ENCODE measurements at regions not wholly inside any gene's neighbourhood (a gene's known extent, or its start where the extent isn't known, plus 50 kb on each side); places are given as distances from the start of the nearest gene placed in this dataset.

DNA sequence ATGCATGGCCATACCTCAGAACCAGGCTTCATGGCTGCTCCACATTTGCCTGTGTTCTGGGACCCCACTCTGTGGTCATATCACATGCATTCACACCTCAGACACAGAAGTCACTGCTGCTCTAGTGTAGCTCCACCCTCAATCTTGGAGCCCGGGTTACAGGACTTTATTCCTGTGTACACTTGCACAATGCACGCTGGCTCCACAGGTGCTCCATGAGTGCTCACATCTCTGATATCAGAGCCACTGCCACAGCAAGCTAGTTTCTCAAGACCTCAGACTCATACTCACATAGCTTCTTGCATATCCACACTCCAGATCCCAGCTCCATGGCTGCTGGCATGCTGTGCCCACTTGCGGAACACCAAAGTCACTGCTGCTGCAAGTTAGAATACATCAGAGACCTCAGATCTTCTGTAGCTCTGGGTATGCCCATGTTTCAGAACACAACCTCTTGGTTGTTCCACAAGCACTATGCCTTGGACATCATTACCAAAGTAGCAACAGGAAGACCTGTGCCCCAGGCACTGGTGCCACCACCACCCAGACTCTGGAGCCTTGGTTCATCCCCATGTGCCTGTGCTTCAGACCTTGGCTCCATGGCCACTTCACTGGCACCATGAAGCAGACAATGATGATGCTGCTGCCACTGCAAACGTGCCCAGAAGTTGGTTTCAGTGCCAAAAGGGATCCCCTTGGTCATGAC, 269.5 kb upstream of the PCDH20 start:
- no peak overlapping the region for H3K27ac Mint-ChIP-seq
- Histone ChIP-seq H3K79me2 (ENCODE audit: insufficient read depth, low read length) (no peaks in the 10 kb centered on the region), H3K4ac (ENCODE audit: low read depth, low read length) (no peak overlapping the region)

More for the DNA sequence above, 269.5 kb upstream of the PCDH20 start:
- no peak for DNase-seq
- Histone ChIP-seq H2BK120ac (ENCODE audit: low read depth, low read length, poor library complexity, severe bottlenecking) (no peak overlapping the region), H4K91ac (ENCODE audit: insufficient read length, low read depth, low read length) (no peak overlapping the region), H3K4me2 (ENCODE audit: insufficient read depth, insufficient read length, low read length) (no peak overlapping the region), H3K79me1 (ENCODE audit: insufficient read depth, low read depth, low read length, poor library complexity, severe bottlenecking) (no peaks in the 10 kb centered on the region), H2AK5ac (ENCODE audit: insufficient read length, low read length) (no peak overlapping the region), H3K27me3 (ENCODE audit: insufficient read depth, low read length) (no peaks in the 10 kb centered on the region), H3K4me1 (ENCODE audit: insufficient read depth, low read length) (no peaks in the 10 kb centered on the region), H4K8ac (replicated peaks; ENCODE audit: insufficient read length, low read depth, low read length) (no peak overlapping the region), H3K9ac (ENCODE audit: extremely low read depth, insufficient read length, low read length) (no peak overlapping the region), H2BK20ac (ENCODE audit: low read depth, low read length, poor library complexity, severe bottlenecking) (no peak overlapping the region), H2BK5ac (ENCODE audit: insufficient read length, low read length) (no peak overlapping the region), H2BK15ac (ENCODE audit: low read depth, low read length) (no peak overlapping the region), H3K23ac (ENCODE audit: insufficient read length, low read depth, low read length) (no peak overlapping the region), H3K9me3 (ENCODE audit: control insufficient read depth, low read depth, low read length) (no peaks in the 10 kb centered on the region), H2AFZ (ENCODE audit: low read length) (no peak overlapping the region), H4K20me1 (ENCODE audit: control insufficient read depth, insufficient read depth, insufficient read length) (no peaks in the 10 kb centered on the region), H3T11ph (ENCODE audit: low read length) (no peak overlapping the region), H3K23me2 (ENCODE audit: insufficient read length, low read depth, low read length, poor library complexity, severe bottlenecking) (no peaks in the 10 kb centered on the region), H3K56ac (ENCODE audit: insufficient read length, low read depth, low read length) (no peak overlapping the region), H2BK12ac (ENCODE audit: insufficient read length, low read depth, low read length) (no peak overlapping the region), H3K27ac (ENCODE audit: insufficient read length, low read depth, low read length) (no peak overlapping the region), H4K5ac (ENCODE audit: insufficient read length, low read depth, low read length) (no peak overlapping the region), H3K14ac (ENCODE audit: insufficient read depth, low read length) (no peak overlapping the region), H3K18ac (ENCODE audit: insufficient read length, low read depth, low read length) (no peak overlapping the region)
- Mint-ChIP-seq H3K9me3 (peaks cover 12 to 13% of the 10 kb centered on the region in 2 experiments), H3K27me3 (ENCODE audit: low read depth) (no peaks in the 10 kb centered on the region), H3K36me3 (ENCODE audit: insufficient read depth in 1 of 3, low read depth in 3 of 3) (peaks cover 3 to 17% (median 6%) of the 10 kb centered on the region in 3 experiments; a peak in 6 of 7 replicates), H3K4me1 (no peaks in the 10 kb centered on the region), H3K4me3 (no peak overlapping the region)
- TF ChIP-seq, protein P1, sequence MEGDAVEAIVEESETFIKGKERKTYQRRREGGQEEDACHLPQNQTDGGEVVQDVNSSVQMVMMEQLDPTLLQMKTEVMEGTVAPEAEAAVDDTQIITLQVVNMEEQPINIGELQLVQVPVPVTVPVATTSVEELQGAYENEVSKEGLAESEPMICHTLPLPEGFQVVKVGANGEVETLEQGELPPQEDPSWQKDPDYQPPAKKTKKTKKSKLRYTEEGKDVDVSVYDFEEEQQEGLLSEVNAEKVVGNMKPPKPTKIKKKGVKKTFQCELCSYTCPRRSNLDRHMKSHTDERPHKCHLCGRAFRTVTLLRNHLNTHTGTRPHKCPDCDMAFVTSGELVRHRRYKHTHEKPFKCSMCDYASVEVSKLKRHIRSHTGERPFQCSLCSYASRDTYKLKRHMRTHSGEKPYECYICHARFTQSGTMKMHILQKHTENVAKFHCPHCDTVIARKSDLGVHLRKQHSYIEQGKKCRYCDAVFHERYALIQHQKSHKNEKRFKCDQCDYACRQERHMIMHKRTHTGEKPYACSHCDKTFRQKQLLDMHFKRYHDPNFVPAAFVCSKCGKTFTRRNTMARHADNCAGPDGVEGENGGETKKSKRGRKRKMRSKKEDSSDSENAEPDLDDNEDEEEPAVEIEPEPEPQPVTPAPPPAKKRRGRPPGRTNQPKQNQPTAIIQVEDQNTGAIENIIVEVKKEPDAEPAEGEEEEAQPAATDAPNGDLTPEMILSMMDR (conservative IDR thresholded peaks at IDR 0.05) = no peak
- no CpG with 5 or more reads among the region's 4 CpGs for WGBS (ENCODE audit: extremely low coverage, insufficient read length, low lambda C conversion rate)
